Kidney (tissue), 13 donors: ENCODE measurements at regions not wholly inside any gene's neighbourhood (a gene's known extent, or its start where the extent isn't known, plus 50 kb on each side); places are given as distances from the start of the nearest gene placed in this dataset.

ENCODE experiments used
- DNase-seq, 5 donors: peaks; one replicate each; pipeline ENCODE4 v3.0.0-alpha.2; 2013 to 2020
- FAIRE-seq: peaks from 2 replicates; lab custom pipeline; 2012; peaks lifted over from hg19 to GRCh38; lab: Jason Lieb, UNC
- H3K27ac ChIP-seq, 2 donors: one replicate each; pipeline ENCODE4 v1.7.0; 2013; ENCODE audit warnings: low read depth in 2 of 2, low read length in 2 of 2, inconsistent platforms in 1 of 2
- H3K27me3 ChIP-seq: one replicate; pipeline ENCODE4 v1.7.1; 2013; ENCODE audit warnings: low read length, inconsistent platforms; ENCODE audit not compliant: control insufficient read depth, insufficient read depth
- H3K36me3 ChIP-seq, 3 donors: one replicate each; pipeline versions ENCODE4 v1.7.0 to v1.7.1; 2013; ENCODE audit warnings: low read length in 3 of 3, control low read depth in 1 of 3, inconsistent platforms in 1 of 3; ENCODE audit not compliant: insufficient read depth in 3 of 3, control insufficient read depth in 2 of 3
- H3K4me1 ChIP-seq, 3 donors: one replicate each; pipeline versions ENCODE4 v1.7.0 to v1.7.1; 2013; ENCODE audit warnings: low read length in 3 of 3, inconsistent platforms in 1 of 3, low read depth in 1 of 3; ENCODE audit not compliant: control insufficient read depth in 2 of 3, insufficient read depth in 2 of 3
- H3K4me3 ChIP-seq, 3 donors: one replicate each; pipeline versions ENCODE4 v1.7.0 to v1.8.1; 2013; ENCODE audit warnings: low read length in 3 of 3, control low read depth in 1 of 3, inconsistent platforms in 1 of 3
- H3K9ac ChIP-seq, 3 donors: one replicate each; pipeline versions ENCODE4 v1.7.0 to v1.7.1; 2013; ENCODE audit warnings: low read length in 3 of 3, control low read depth in 1 of 3, inconsistent platforms in 1 of 3
- H3K9me3 ChIP-seq, 3 donors: one replicate each; pipeline versions ENCODE4 v1.7.0 to v1.7.1; 2013; ENCODE audit warnings: low read length in 3 of 3, control low read depth in 1 of 3, inconsistent platforms in 1 of 3; ENCODE audit not compliant: control insufficient read depth in 2 of 3, insufficient read depth in 1 of 3
- intact Hi-C: fragments of 100-400 bp; cut with DNase I; formaldehyde crosslinking; loops from one replicate; pipeline ENCODE4 v1.11.1; 2022
- TF ChIP-seq, protein P1 (sequence below): IDR thresholded peaks from 3 replicates; pipeline ENCODE4 v1.5.1; 2012; ENCODE audit warnings: mild to moderate bottlenecking, moderate library complexity, borderline replicate concordance; ENCODE audit not compliant: insufficient read depth; ENCODE audit errors: extremely low read depth
- donor health status: control.
- donor health status: control.
- donor health status: control.
- donor health status: control.
- donor health status: control.
- donor health status: DM: yes; HTN: yes; CAD: no.
- donor health status: Normal renal cell carcinoma (clear cell type).

DNA sequence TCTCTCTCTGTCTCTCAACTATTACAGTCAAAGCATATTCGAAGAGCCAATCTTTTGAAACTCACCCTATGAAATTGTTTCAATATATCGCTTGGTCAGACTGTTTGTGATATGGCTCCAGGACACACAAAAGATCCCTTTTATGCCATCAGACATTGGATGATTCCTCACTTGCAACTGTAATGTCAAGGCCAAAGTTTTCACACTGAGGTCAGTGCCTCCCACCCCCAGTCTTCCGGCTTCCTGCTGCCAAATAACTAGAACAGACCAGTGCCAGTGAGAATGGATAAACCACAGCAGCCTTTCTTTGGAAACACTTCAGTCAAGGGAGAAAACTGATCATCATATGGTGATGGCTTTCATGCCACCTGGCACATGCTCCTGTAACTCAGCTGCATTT, 321.9 kb upstream of the ZFHX3 start:
- Histone ChIP-seq H3K9me3 (no peaks in the 10 kb centered on the region), H3K9ac (no peak overlapping the region), H3K4me3 (no peak overlapping the region), H3K36me3 (no peaks in the 10 kb centered on the region), H3K27me3 (no peaks in the 10 kb centered on the region), H3K27ac (no peak overlapping the region), H3K4me1 (no peaks in the 10 kb centered on the region)
- FAIRE-seq (no peak), DNase-seq (no peak)
- TF ChIP-seq, protein P1, sequence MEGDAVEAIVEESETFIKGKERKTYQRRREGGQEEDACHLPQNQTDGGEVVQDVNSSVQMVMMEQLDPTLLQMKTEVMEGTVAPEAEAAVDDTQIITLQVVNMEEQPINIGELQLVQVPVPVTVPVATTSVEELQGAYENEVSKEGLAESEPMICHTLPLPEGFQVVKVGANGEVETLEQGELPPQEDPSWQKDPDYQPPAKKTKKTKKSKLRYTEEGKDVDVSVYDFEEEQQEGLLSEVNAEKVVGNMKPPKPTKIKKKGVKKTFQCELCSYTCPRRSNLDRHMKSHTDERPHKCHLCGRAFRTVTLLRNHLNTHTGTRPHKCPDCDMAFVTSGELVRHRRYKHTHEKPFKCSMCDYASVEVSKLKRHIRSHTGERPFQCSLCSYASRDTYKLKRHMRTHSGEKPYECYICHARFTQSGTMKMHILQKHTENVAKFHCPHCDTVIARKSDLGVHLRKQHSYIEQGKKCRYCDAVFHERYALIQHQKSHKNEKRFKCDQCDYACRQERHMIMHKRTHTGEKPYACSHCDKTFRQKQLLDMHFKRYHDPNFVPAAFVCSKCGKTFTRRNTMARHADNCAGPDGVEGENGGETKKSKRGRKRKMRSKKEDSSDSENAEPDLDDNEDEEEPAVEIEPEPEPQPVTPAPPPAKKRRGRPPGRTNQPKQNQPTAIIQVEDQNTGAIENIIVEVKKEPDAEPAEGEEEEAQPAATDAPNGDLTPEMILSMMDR = no peak
- intact Hi-C loops = no loop called here

DNA sequence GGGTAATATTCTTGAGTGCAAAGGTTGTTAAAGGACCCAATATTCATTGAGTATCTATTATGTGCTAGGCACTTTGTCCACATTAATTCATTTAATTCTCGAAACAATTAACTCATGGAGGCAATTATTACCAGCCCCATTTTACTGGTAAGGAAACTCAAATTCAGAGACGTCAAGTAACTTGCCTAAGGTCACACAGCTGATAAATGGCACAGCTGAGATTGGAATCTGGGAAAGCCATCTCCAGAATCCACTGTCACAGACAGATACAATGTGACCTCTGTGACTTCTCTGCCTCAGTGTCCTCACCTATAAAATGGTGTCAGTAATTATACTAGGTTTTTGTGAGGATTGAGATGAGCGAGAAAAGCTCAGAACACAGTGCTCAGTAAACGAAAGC, 320.8 kb upstream of the ZFHX3 start:
- no peaks in the 10 kb centered on the region for H3K36me3 ChIP-seq
- FAIRE-seq (no peak), DNase-seq (no peak)
- H3K27ac ChIP-seq = no peak overlapping the region
- no peaks in the 10 kb centered on the region for H3K9me3 ChIP-seq
- H3K27me3 ChIP-seq = no peaks in the 10 kb centered on the region
- H3K4me3 ChIP-seq = no peak overlapping the region
- H3K4me1 ChIP-seq = no peaks in the 10 kb centered on the region
- no peak overlapping the region for H3K9ac ChIP-seq
- TF ChIP-seq, protein P1 = no peak
- intact Hi-C loops = no loop called here

DNA sequence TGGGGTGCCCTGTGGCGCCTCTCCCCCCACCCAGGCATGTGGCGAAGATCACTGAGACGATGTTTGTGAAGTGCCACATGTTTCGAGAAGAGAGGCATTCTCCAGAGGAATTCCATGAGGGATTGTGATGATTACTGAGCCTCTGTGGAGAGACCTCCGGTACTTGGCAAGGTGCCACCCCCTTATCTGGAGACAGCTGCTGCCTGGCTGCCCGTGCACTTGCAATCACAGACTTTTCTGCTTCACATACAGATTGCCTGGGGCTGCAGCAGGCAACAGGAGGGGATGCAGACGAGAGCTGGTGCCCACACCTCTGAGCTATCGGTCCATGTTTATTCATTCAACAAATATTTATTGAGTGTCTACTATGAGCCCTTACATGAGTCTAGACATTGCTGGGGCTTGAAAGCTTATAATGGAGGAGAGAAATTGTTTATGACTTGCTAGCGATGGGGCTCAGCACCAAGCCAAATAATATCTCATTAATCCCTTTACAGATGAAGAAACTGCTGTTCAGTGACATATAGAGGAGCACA, 317.2 kb upstream of the ZFHX3 start:
- Histone ChIP-seq H3K27me3 (no peaks in the 10 kb centered on the region), H3K36me3 (no peaks in the 10 kb centered on the region), H3K27ac (no peak overlapping the region), H3K9ac (no peak overlapping the region), H3K9me3 (no peaks in the 10 kb centered on the region), H3K4me3 (no peak overlapping the region), H3K4me1 (no peaks in the 10 kb centered on the region)
- DNase-seq (peak in 4 of 5 donors; percentile 22 to 57 (median 32)), FAIRE-seq (no peak)
- TF ChIP-seq, protein P1 = no peak
- intact Hi-C loops = no loop called here

DNA sequence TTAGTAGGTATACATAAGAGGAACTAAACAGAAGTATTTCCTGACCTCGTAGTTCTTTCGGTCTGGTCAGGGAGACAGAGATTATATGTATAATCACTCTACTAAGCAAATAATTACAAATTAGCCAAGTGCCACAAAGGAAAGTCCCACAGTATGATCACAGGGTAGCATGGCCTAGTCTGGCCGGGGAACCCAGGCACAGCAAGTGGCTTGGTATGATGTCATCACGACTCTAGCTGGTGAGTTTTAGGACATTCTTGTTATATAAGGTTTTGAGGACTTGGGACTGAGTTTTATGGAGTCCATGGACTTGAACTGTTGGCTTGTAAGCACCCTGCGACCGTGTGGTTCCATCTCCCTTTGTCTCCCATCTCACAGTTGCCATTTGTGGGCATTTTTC, 316.5 kb upstream of the ZFHX3 start:
- TF ChIP-seq, protein P1 = no peak
- Histone ChIP-seq H3K36me3 (no peaks in the 10 kb centered on the region), H3K27ac (no peak overlapping the region), H3K9ac (no peak overlapping the region), H3K4me1 (no peaks in the 10 kb centered on the region), H3K9me3 (no peaks in the 10 kb centered on the region), H3K4me3 (no peak overlapping the region), H3K27me3 (no peaks in the 10 kb centered on the region)
- no peak for DNase-seq
- FAIRE-seq = no peak
- intact Hi-C loops = no loop called here
